HEK293 (cell line): ENCODE measurements at regions not wholly inside any gene's neighbourhood (a gene's known extent, or its start where the extent isn't known, plus 50 kb on each side); places are given as distances from the start of the nearest gene placed in this dataset.

Source experiments
- CTCF ChIP-seq: fragments of 450-650 bp; formaldehyde crosslinking; IDR thresholded peaks from 2 replicates; pipeline ENCODE4 v1.5.1; 2016; ENCODE audit warnings: missing biosample characterization, missing genetic modification characterization
- ZBTB17 ChIP-seq: fragments of 450-650 bp; formaldehyde crosslinking; IDR thresholded peaks from 2 replicates; pipeline ENCODE4 v1.5.1; 2016; ENCODE audit warnings: missing biosample characterization, missing genetic modification characterization
- ZNF19 ChIP-seq: fragments of 450-650 bp; formaldehyde crosslinking; IDR thresholded peaks from 2 replicates; pipeline ENCODE4; 2016; ENCODE audit warnings: missing biosample characterization, missing genetic modification characterization, low read depth
- ZNF548 ChIP-seq: fragments of 450-650 bp; formaldehyde crosslinking; IDR thresholded peaks from 2 replicates; pipeline ENCODE4 v1.5.1; 2016; ENCODE audit warnings: missing biosample characterization, missing genetic modification characterization
- ZNF701 ChIP-seq: fragments of 450-650 bp; formaldehyde crosslinking; IDR thresholded peaks from 2 replicates; pipeline ENCODE4 v1.5.1; 2016; ENCODE audit warnings: missing biosample characterization, missing genetic modification characterization
- ZSCAN18 ChIP-seq: fragments of 450-650 bp; formaldehyde crosslinking; IDR thresholded peaks from 2 replicates; pipeline ENCODE4 v1.5.1; 2016; ENCODE audit warnings: missing biosample characterization, missing genetic modification characterization
- TF ChIP-seq, protein P1 (sequence below): fragments of 450-650 bp; formaldehyde crosslinking; IDR thresholded peaks from 2 replicates; pipeline ENCODE4; 2016; ENCODE audit warnings: missing biosample characterization, missing genetic modification characterization
- TF ChIP-seq, protein P2 (sequence below): fragments of 450-650 bp; formaldehyde crosslinking; IDR thresholded peaks from 2 replicates; pipeline ENCODE4 v1.5.1; 2016; ENCODE audit warnings: missing biosample characterization, missing genetic modification characterization

GRCh38 chr7:125098377-125098970 is 168.8 kb upstream of the POT1 start:
- TF ChIP-seq ZBTB17 (tag by site-specific recombination) (no peak), CTCF (tag by site-specific recombination) (no peak), ZNF548 (tag by site-specific recombination) (no peak), ZSCAN18 (tag by site-specific recombination) (no peak), ZNF701 (no peak), ZNF19 (tag by site-specific recombination) (no peak)
- TF ChIP-seq, protein P1, sequence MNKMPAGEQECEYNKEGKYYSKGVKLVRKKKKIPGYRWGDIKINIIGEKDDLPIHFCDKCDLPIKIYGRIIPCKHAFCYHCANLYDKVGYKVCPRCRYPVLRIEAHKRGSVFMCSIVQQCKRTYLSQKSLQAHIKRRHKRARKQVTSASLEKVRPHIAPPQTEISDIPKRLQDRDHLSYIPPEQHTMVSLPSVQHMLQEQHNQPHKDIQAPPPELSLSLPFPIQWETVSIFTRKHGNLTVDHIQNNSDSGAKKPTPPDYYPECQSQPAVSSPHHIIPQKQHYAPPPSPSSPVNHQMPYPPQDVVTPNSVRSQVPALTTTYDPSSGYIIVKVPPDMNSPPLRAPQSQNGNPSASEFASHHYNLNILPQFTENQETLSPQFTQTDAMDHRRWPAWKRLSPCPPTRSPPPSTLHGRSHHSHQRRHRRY = no peak
- TF ChIP-seq, protein P2, sequence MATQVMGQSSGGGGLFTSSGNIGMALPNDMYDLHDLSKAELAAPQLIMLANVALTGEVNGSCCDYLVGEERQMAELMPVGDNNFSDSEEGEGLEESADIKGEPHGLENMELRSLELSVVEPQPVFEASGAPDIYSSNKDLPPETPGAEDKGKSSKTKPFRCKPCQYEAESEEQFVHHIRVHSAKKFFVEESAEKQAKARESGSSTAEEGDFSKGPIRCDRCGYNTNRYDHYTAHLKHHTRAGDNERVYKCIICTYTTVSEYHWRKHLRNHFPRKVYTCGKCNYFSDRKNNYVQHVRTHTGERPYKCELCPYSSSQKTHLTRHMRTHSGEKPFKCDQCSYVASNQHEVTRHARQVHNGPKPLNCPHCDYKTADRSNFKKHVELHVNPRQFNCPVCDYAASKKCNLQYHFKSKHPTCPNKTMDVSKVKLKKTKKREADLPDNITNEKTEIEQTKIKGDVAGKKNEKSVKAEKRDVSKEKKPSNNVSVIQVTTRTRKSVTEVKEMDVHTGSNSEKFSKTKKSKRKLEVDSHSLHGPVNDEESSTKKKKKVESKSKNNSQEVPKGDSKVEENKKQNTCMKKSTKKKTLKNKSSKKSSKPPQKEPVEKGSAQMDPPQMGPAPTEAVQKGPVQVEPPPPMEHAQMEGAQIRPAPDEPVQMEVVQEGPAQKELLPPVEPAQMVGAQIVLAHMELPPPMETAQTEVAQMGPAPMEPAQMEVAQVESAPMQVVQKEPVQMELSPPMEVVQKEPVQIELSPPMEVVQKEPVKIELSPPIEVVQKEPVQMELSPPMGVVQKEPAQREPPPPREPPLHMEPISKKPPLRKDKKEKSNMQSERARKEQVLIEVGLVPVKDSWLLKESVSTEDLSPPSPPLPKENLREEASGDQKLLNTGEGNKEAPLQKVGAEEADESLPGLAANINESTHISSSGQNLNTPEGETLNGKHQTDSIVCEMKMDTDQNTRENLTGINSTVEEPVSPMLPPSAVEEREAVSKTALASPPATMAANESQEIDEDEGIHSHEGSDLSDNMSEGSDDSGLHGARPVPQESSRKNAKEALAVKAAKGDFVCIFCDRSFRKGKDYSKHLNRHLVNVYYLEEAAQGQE (tag by site-specific recombination) = no peak
